Natural killer cell (primary cell): ENCODE measurements at regions not wholly inside any gene's neighbourhood (a gene's known extent, or its start where the extent isn't known, plus 50 kb on each side); places are given as distances from the start of the nearest gene placed in this dataset.

Source experiments
- ATAC-seq, 3 donors: fragments of 150-1000 bp in 2 of 3; fragments of 200-7000 bp in 1 of 3; cut with Tn5 transposase; 1 replicate in 1 of 3; 2 replicates in 2 of 3; pipeline ENCODE4 v1.10.0; 2021; ENCODE audit warnings: mild to moderate bottlenecking in 2 of 3, moderate library complexity in 2 of 3
- DNase-seq, 2 donors: peaks; one replicate each; pipeline versions ENCODE4 v3.0.0 to v3.0.0-alpha.2; 2013 to 2021; ENCODE audit warnings: mixed read lengths in 1 of 2
- H3K27ac ChIP-seq: one replicate; pipeline ENCODE4 v1.5.1; 2013; ENCODE audit warnings: mild to moderate bottlenecking, low read length
- H3K27me3 ChIP-seq: one replicate; pipeline ENCODE4 v1.6.1; 2013; ENCODE audit warnings: low read length; ENCODE audit not compliant: control insufficient read depth, insufficient read depth
- H3K36me3 ChIP-seq: one replicate; pipeline ENCODE4 v1.6.1; 2013; ENCODE audit warnings: low read length; ENCODE audit not compliant: control insufficient read depth, insufficient read depth
- H3K4me1 ChIP-seq: one replicate; pipeline ENCODE4 v1.6.1; 2013; ENCODE audit warnings: low read length; ENCODE audit not compliant: control insufficient read depth, insufficient read depth
- H3K4me3 ChIP-seq: one replicate; pipeline ENCODE4 v1.5.1; 2013; ENCODE audit warnings: low read length
- H3K9me3 ChIP-seq: one replicate; pipeline ENCODE4 v1.6.1; 2013; ENCODE audit warnings: low read length; ENCODE audit not compliant: control insufficient read depth, insufficient read depth
- H3K27ac Mint-ChIP-seq, 2 donors: one replicate each; pipeline ENCODE4 v1.8.0; 2022; ENCODE audit warnings: mild to moderate bottlenecking in 2 of 2, mixed read lengths in 2 of 2, moderate library complexity in 1 of 2
- H3K27me3 Mint-ChIP-seq, 2 donors: one replicate each; pipeline ENCODE4 v1.8.0; 2022; ENCODE audit warnings: low read depth in 2 of 2, mixed read lengths in 2 of 2
- H3K36me3 Mint-ChIP-seq: one replicate; pipeline ENCODE4 v1.8.0; 2022; ENCODE audit warnings: mixed read lengths
- H3K4me1 Mint-ChIP-seq, 2 donors: one replicate each; pipeline ENCODE4 v1.8.0; 2022; ENCODE audit warnings: mixed read lengths in 2 of 2
- H3K4me3 Mint-ChIP-seq: one replicate; pipeline ENCODE4 v1.8.0; 2022; ENCODE audit warnings: mild to moderate bottlenecking, moderate library complexity, mixed read lengths
- H3K9me3 Mint-ChIP-seq, 2 donors: one replicate each; pipeline ENCODE4 v1.8.0; 2022; ENCODE audit warnings: mixed read lengths in 2 of 2
- WGBS: methylation state at CpG from one replicate; pipeline ENCODE4 v1.1.7; 2013; ENCODE audit warnings: missing lambda C conversion rate; ENCODE audit not compliant: insufficient coverage; 5-methylcytosine and 5-hydroxymethylcytosine counted together
- intact Hi-C: fragments of 100-400 bp; cut with micrococcal nuclease; formaldehyde crosslinking; loops from one replicate; pipeline ENCODE4 v1.14.2; 2022
- TF ChIP-seq, protein P1 (sequence below): fragments of 200-600 bp; IDR thresholded peaks from one replicate; pipeline ENCODE4 v1.8.0; 2022; ENCODE audit warnings: antibody characterized with exemption

DNA sequence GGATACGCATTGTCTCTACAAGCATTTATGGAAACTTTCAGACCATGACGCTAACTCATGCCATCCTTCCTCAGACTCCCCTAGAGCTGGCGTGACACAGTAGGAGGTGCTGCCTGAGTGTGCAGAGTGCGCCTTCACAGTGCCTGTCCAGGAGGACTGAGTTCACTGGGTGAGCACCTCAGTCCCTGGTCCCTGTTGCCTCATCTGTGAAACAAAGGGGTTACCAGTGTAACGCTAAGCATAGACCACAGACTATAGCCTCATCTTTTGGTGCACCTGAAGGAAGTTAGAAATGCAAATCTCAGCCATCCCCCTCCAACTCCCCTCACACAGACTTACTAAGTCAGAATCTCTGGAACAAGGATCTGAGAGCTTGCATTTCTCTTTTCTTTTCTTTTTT, 142.8 kb downstream of the TMEM17 start:
- WGBS: 79% methylated on average over 5 of the region's 5 CpGs
- no peaks in the 10 kb centered on the region for H3K36me3 Mint-ChIP-seq
- ATAC-seq: no peak
- no peaks in the 10 kb centered on the region for H3K4me1 Mint-ChIP-seq
- no peak for DNase-seq
- TF ChIP-seq, protein P1, sequence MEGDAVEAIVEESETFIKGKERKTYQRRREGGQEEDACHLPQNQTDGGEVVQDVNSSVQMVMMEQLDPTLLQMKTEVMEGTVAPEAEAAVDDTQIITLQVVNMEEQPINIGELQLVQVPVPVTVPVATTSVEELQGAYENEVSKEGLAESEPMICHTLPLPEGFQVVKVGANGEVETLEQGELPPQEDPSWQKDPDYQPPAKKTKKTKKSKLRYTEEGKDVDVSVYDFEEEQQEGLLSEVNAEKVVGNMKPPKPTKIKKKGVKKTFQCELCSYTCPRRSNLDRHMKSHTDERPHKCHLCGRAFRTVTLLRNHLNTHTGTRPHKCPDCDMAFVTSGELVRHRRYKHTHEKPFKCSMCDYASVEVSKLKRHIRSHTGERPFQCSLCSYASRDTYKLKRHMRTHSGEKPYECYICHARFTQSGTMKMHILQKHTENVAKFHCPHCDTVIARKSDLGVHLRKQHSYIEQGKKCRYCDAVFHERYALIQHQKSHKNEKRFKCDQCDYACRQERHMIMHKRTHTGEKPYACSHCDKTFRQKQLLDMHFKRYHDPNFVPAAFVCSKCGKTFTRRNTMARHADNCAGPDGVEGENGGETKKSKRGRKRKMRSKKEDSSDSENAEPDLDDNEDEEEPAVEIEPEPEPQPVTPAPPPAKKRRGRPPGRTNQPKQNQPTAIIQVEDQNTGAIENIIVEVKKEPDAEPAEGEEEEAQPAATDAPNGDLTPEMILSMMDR: no peak
- no peak overlapping the region for H3K27ac Mint-ChIP-seq
- H3K36me3 ChIP-seq: no peaks in the 10 kb centered on the region
- H3K4me3 ChIP-seq: no peak overlapping the region
- H3K4me3 Mint-ChIP-seq: no peak overlapping the region
- intact Hi-C loops: no loop called here
- no peaks in the 10 kb centered on the region for H3K4me1 ChIP-seq
- no peak overlapping the region for H3K27ac ChIP-seq
- H3K9me3 Mint-ChIP-seq: no peaks in the 10 kb centered on the region
- H3K9me3 ChIP-seq: no peaks in the 10 kb centered on the region
- H3K27me3 ChIP-seq: no peaks in the 10 kb centered on the region
- H3K27me3 Mint-ChIP-seq: no peaks in the 10 kb centered on the region

GRCh38 chr2:62362561-62362960, 143.4 kb downstream of the TMEM17 start:
- no peak overlapping the region for H3K4me3 Mint-ChIP-seq
- Histone ChIP-seq H3K36me3 (no peaks in the 10 kb centered on the region), H3K27ac (no peak overlapping the region), H3K4me1 (no peaks in the 10 kb centered on the region), H3K9me3 (no peaks in the 10 kb centered on the region), H3K27me3 (no peaks in the 10 kb centered on the region), H3K4me3 (no peak overlapping the region)
- TF ChIP-seq, protein P1: no peak
- no peak for DNase-seq
- intact Hi-C loops: no loop called here
- no peak overlapping the region for H3K27ac Mint-ChIP-seq
- H3K4me1 Mint-ChIP-seq: no peaks in the 10 kb centered on the region
- no peaks in the 10 kb centered on the region for H3K9me3 Mint-ChIP-seq
- no peak for ATAC-seq
- 93% methylated on average over 6 of the region's 7 CpGs for WGBS
- H3K36me3 Mint-ChIP-seq: no peaks in the 10 kb centered on the region
- no peaks in the 10 kb centered on the region for H3K27me3 Mint-ChIP-seq

DNA sequence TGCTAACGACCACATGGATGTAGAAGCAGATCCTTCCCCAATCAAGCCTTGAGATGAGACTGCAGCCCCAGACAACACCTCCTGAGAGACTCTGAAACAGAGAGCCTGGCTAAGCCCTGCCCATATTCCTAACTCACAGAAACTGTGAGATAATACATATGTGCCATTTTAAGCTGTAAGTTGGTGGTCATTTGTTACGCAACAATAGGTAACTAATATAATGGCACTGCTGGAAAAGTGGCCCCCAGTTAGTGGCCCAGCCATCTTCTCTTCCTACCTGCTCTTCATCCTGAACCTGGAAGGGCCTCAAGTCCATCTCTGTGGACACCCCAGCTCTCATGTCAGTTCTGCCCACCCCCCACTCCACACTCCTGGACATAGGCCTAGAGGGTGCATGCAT, 144.0 kb downstream of the TMEM17 start:
- intact Hi-C loops: no loop called here
- Mint-ChIP-seq H3K36me3 (no peaks in the 10 kb centered on the region), H3K9me3 (no peaks in the 10 kb centered on the region), H3K27ac (no peak overlapping the region), H3K4me3 (no peak overlapping the region), H3K4me1 (no peaks in the 10 kb centered on the region), H3K27me3 (no peaks in the 10 kb centered on the region)
- Histone ChIP-seq H3K27me3 (no peaks in the 10 kb centered on the region), H3K27ac (no peak overlapping the region), H3K4me1 (no peaks in the 10 kb centered on the region), H3K4me3 (no peak overlapping the region), H3K36me3 (no peaks in the 10 kb centered on the region), H3K9me3 (no peaks in the 10 kb centered on the region)
- TF ChIP-seq, protein P1: no peak
- 100% methylated on average over 2 of the region's 2 CpGs for WGBS
- ATAC-seq: no peak
- DNase-seq: no peak

DNA sequence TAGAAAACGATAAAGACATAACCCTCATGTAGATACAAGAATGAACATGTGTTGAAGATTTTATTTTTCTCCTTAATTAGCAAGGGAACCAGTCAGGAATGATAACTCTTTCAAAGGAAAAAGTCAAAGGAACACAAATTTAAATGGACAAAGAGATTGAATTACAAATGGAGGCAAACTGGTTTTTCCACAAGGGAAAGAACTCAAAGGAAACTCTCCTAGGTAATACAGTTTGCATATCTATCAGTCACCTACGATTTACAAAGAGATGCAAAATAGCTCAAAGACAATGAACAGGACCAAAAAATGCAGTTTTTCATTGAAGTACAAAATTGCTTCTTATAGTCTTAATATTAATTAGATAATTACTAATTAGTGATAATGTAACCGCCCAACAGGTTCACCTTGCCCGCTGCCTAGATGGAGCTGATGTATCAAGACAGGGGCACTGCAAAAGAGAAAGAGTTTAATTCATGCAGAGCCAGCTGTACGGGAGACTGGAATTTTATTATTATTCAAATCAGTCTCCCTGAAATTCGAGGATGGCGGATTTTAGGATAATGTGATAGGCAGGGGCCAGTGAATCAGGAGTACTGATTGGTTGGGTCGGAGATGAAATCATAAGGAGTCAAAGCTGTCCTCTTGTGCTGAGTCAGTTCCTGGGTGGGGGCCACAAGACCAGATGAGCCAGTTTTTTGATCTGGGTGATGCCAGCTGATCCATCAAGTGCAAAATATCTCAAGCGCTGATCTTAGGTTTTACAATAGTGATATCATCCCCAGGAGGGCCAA, 151.0 kb downstream of the TMEM17 start:
- H3K9me3 ChIP-seq: no peaks in the 10 kb centered on the region
- no peak overlapping the region for H3K27ac ChIP-seq
- Mint-ChIP-seq H3K27ac (no peak overlapping the region), H3K9me3 (peaks cover 2 to 7% of the 10 kb centered on the region in 2 donors), H3K4me1 (no peaks in the 10 kb centered on the region), H3K36me3 (no peaks in the 10 kb centered on the region), H3K27me3 (no peaks in the 10 kb centered on the region), H3K4me3 (no peak overlapping the region)
- no peaks in the 10 kb centered on the region for H3K27me3 ChIP-seq
- TF ChIP-seq, protein P1: no peak
- WGBS: 91% methylated on average over 7 of the region's 9 CpGs
- intact Hi-C loops: no loop called here
- DNase-seq (no peak), ATAC-seq (no peak)
- H3K4me1 ChIP-seq: no peaks in the 10 kb centered on the region
- no peaks in the 10 kb centered on the region for H3K36me3 ChIP-seq
- no peak overlapping the region for H3K4me3 ChIP-seq
